CD4-positive, alpha-beta T cell (primary cell): ENCODE measurements at regions not wholly inside any gene's neighbourhood (a gene's known extent, or its start where the extent isn't known, plus 50 kb on each side); places are given as distances from the start of the nearest gene placed in this dataset.

Source experiments
- ATAC-seq: fragments of 200-7000 bp; cut with Tn5 transposase; one replicate; pipeline ENCODE4 v1.10.0; 2022; ENCODE audit warnings: mild to moderate bottlenecking; ENCODE audit not compliant: poor library complexity
- CTCF ChIA-PET: fragments of 350-600 bp; sonication (Branson Sonifier 250); formaldehyde crosslinking; loops from one replicate; lab custom pipeline; 2021; ENCODE audit warnings: antibody characterized with exemption, inconsistent platforms; lab: Charles Lee
- POLR2A ChIA-PET: fragments of 350-600 bp; sonication (Branson Sonifier 250); formaldehyde crosslinking; loops from one replicate; lab custom pipeline; 2021; ENCODE audit warnings: antibody characterized with exemption, inconsistent platforms; lab: Charles Lee
- DNase-seq, 14 experiments: peaks; one replicate each; pipeline ENCODE4 v3.0.0-alpha.2; 2013 to 2020; ENCODE audit warnings: mixed read lengths in 2 of 14
- H3K27ac ChIP-seq, 2 donors: one replicate each; pipeline versions ENCODE4 v1.5.1 to v1.7.0; 2013; ENCODE audit warnings: low read length in 2 of 2, low read depth in 1 of 2, mild to moderate bottlenecking in 1 of 2
- H3K27me3 ChIP-seq, 2 experiments: 1 replicate in 1 of 2; 2 replicates in 1 of 2; pipeline versions ENCODE4 v1.6.1 to v1.7.0; 2013; ENCODE audit warnings: low read length in 2 of 2, control low read depth in 1 of 2, mild to moderate bottlenecking in 1 of 2, moderate library complexity in 1 of 2; ENCODE audit not compliant: insufficient read depth in 2 of 2, control insufficient read depth in 1 of 2
- H3K36me3 ChIP-seq: one replicate; pipeline ENCODE4 v1.6.1; 2013; ENCODE audit warnings: low read length, control low read depth; ENCODE audit not compliant: insufficient read depth
- H3K4me1 ChIP-seq: one replicate; pipeline ENCODE4 v1.6.1; 2013; ENCODE audit warnings: low read length, control low read depth; ENCODE audit not compliant: insufficient read depth
- H3K4me3 ChIP-seq: one replicate; pipeline ENCODE4 v1.5.1; 2013; ENCODE audit warnings: mild to moderate bottlenecking, low read length, moderate library complexity
- H3K9me3 ChIP-seq, 2 experiments: 1 replicate in 1 of 2; 2 replicates in 1 of 2; pipeline versions ENCODE4 v1.6.1 to v1.7.0; 2013; ENCODE audit warnings: low read length in 2 of 2, mild to moderate bottlenecking in 2 of 2, control low read depth in 1 of 2, moderate library complexity in 1 of 2; ENCODE audit not compliant: control insufficient read depth in 1 of 2, insufficient read depth in 1 of 2
- H3K27ac Mint-ChIP-seq: one replicate; pipeline ENCODE4 v1.8.0; 2020; ENCODE audit warnings: mixed read lengths
- H3K27me3 Mint-ChIP-seq: one replicate; pipeline ENCODE4 v1.8.0; 2021; ENCODE audit warnings: mixed read lengths
- H3K36me3 Mint-ChIP-seq: one replicate; pipeline ENCODE4 v1.8.0; 2021; ENCODE audit warnings: low read depth, mixed read lengths
- H3K4me1 Mint-ChIP-seq: one replicate; pipeline ENCODE4 v1.8.0; 2021; ENCODE audit warnings: low read depth, mixed read lengths
- H3K4me3 Mint-ChIP-seq: one replicate; pipeline ENCODE4 v1.8.0; 2020; ENCODE audit warnings: mild to moderate bottlenecking, mixed read lengths
- H3K9me3 Mint-ChIP-seq: one replicate; pipeline ENCODE4 v1.8.0; 2020; ENCODE audit warnings: mixed read lengths
- intact Hi-C, 2 experiments: fragments of 100-400 bp; cut with DNase I in 1 of 2; cut with micrococcal nuclease in 1 of 2; formaldehyde crosslinking; loops; one replicate each; pipeline versions ENCODE4 v1.15.1 to v1.9.0; 2023 to 2025; cut with DNase I, micrococcal nuclease
- TF ChIP-seq, protein P1 (sequence below): fragments of 200-600 bp; IDR thresholded peaks from one replicate; pipeline ENCODE4 v1.8.0; 2022; ENCODE audit warnings: antibody characterized with exemption, mild to moderate bottlenecking

GRCh38 chr12:114858388-114859146, 174.6 kb upstream of the TBX3 start:
- Histone ChIP-seq H3K4me3 (no peak overlapping the region), H3K27ac (no peak overlapping the region), H3K9me3 (peaks cover 0 to 5% of the 10 kb centered on the region in 2 experiments), H3K4me1 (no peaks in the 10 kb centered on the region), H3K36me3 (no peaks in the 10 kb centered on the region), H3K27me3 (no peaks in the 10 kb centered on the region)
- TF ChIP-seq, protein P1, sequence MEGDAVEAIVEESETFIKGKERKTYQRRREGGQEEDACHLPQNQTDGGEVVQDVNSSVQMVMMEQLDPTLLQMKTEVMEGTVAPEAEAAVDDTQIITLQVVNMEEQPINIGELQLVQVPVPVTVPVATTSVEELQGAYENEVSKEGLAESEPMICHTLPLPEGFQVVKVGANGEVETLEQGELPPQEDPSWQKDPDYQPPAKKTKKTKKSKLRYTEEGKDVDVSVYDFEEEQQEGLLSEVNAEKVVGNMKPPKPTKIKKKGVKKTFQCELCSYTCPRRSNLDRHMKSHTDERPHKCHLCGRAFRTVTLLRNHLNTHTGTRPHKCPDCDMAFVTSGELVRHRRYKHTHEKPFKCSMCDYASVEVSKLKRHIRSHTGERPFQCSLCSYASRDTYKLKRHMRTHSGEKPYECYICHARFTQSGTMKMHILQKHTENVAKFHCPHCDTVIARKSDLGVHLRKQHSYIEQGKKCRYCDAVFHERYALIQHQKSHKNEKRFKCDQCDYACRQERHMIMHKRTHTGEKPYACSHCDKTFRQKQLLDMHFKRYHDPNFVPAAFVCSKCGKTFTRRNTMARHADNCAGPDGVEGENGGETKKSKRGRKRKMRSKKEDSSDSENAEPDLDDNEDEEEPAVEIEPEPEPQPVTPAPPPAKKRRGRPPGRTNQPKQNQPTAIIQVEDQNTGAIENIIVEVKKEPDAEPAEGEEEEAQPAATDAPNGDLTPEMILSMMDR: no peak
- Mint-ChIP-seq H3K9me3 (peaks cover 20% of the 10 kb centered on the region), H3K4me3 (no peak overlapping the region), H3K27ac (no peak overlapping the region), H3K4me1 (no peaks in the 10 kb centered on the region), H3K27me3 (no peaks in the 10 kb centered on the region), H3K36me3 (no peaks in the 10 kb centered on the region)
- POLR2A ChIA-PET: no interaction called here
- ATAC-seq (no peak), DNase-seq (no peak)
- intact Hi-C loops: no loop called here
- CTCF ChIA-PET: no interaction called here

GRCh38 chr12:114855678-114856077, 171.7 kb upstream of the TBX3 start:
- Histone ChIP-seq H3K36me3 (no peaks in the 10 kb centered on the region), H3K27ac (no peak overlapping the region), H3K27me3 (no peaks in the 10 kb centered on the region), H3K4me1 (no peaks in the 10 kb centered on the region), H3K9me3 (peaks cover 0 to 10% of the 10 kb centered on the region in 2 experiments), H3K4me3 (no peak overlapping the region)
- ChIA-PET CTCF (no interaction called here), POLR2A (interaction anchor here (0.6 kb wide), 1 partner anchor 403 kb away, joined by 3 read pairs; no protein-coding TSS in a partner anchor)
- Mint-ChIP-seq H3K27me3 (no peaks in the 10 kb centered on the region), H3K36me3 (no peaks in the 10 kb centered on the region), H3K4me3 (no peak overlapping the region), H3K9me3 (peaks cover 23% of the 10 kb centered on the region), H3K4me1 (no peaks in the 10 kb centered on the region), H3K27ac (no peak overlapping the region)
- DNase-seq (no peak), ATAC-seq (no peak)
- intact Hi-C loops: no loop called here
- TF ChIP-seq, protein P1: no peak

- H3K4me3 Mint-ChIP-seq: no peak overlapping the region
- Histone ChIP-seq H3K36me3 (no peaks in the 10 kb centered on the region), H3K4me1 (no peaks in the 10 kb centered on the region), H3K9me3 (peaks cover 0 to 6% of the 10 kb centered on the region in 2 experiments), H3K27me3 (no peaks in the 10 kb centered on the region), H3K27ac (no peak overlapping the region), H3K4me3 (no peak overlapping the region)
- H3K27ac Mint-ChIP-seq: no peak overlapping the region
- H3K4me1 Mint-ChIP-seq: no peaks in the 10 kb centered on the region
- CTCF ChIA-PET: no interaction called here
- POLR2A ChIA-PET: no interaction called here
- intact Hi-C loops: no loop called here
- DNase-seq (no peak), ATAC-seq (no peak)
- TF ChIP-seq, protein P1: no peak
- no peaks in the 10 kb centered on the region for H3K36me3 Mint-ChIP-seq
- H3K9me3 Mint-ChIP-seq: peaks cover 16% of the 10 kb centered on the region
- H3K27me3 Mint-ChIP-seq: no peaks in the 10 kb centered on the region
Measured at GRCh38 chr12:114852976-114853529, 169.1 kb upstream of the TBX3 start.
